GM10266 (cell line): ENCODE measurements at regions not wholly inside any gene's neighbourhood (a gene's known extent, or its start where the extent isn't known, plus 50 kb on each side); places are given as distances from the start of the nearest gene placed in this dataset.

ENCODE experiments used
- DNase-seq: peaks from one replicate; pipeline ENCODE4 v3.0.0; 2012; ENCODE audit errors: extremely low spot score
- TF ChIP-seq, protein P1 (sequence below): IDR thresholded peaks from 2 replicates; pipeline ENCODE4 v1.5.1; 2012; ENCODE audit warnings: mild to moderate bottlenecking, low read depth; ENCODE audit not compliant: control insufficient read depth, insufficient read depth; ENCODE audit errors: missing control alignments

DNA sequence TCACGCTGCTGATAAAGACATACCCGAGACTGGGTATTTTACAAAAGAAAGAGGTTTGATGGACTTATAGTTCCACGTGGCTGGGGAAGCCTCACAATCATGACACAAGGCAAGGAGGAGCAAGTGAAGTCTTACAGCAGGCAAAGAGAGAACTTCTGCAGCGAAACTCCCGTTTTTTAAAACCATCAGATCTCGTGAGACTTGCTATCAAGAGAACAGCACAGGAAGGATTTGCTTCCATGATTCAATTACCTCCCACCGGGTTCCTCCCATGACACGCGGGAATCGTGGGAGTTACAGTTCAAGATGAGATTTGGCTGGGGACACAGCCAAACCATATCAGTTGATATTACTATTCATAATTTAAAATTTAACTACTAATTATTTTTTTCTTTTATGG is 157.3 kb upstream of the ATXN1 start:
- TF ChIP-seq, protein P1, sequence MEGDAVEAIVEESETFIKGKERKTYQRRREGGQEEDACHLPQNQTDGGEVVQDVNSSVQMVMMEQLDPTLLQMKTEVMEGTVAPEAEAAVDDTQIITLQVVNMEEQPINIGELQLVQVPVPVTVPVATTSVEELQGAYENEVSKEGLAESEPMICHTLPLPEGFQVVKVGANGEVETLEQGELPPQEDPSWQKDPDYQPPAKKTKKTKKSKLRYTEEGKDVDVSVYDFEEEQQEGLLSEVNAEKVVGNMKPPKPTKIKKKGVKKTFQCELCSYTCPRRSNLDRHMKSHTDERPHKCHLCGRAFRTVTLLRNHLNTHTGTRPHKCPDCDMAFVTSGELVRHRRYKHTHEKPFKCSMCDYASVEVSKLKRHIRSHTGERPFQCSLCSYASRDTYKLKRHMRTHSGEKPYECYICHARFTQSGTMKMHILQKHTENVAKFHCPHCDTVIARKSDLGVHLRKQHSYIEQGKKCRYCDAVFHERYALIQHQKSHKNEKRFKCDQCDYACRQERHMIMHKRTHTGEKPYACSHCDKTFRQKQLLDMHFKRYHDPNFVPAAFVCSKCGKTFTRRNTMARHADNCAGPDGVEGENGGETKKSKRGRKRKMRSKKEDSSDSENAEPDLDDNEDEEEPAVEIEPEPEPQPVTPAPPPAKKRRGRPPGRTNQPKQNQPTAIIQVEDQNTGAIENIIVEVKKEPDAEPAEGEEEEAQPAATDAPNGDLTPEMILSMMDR = no peak
- no peak for DNase-seq

DNA sequence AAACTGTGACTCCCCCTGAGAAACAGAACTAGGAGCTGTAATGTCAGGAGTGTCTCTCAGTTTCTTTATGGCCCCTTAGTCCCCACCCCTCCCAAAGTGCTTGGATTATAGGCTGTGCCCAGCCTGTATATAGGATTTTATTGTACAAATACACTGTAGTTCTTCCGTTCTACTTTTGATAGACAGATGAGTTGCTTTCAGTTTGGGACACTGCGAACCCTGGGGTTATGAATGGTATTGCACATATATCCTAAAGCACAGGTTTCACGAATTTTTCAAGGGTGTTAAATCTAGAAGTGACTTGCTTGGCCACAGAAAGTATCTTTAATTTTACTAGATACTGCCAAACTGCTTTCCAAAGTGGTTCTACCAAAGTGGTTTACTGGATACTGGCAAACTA is 152.9 kb upstream of the ATXN1 start:
- TF ChIP-seq, protein P1 = no peak
- DNase-seq = no peak

DNA sequence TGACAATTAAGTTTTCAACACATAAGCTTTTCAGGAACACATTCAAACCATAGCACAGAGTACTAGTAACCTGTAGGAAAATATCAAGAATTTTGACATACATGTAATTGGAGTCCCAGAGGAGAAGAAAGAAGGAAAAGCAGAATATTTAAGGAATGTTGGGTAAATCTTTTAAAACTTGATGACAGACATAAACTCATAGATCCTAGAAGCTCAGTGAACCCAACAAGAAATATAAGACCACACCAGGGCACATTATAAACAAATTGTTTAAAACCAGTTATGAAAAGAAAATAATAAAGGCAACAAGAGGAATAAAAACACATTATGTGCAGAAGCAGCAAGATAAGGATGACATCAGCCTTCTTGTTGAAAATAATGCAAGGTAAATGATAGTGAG is 151.5 kb upstream of the ATXN1 start:
- DNase-seq = no peak

DNA sequence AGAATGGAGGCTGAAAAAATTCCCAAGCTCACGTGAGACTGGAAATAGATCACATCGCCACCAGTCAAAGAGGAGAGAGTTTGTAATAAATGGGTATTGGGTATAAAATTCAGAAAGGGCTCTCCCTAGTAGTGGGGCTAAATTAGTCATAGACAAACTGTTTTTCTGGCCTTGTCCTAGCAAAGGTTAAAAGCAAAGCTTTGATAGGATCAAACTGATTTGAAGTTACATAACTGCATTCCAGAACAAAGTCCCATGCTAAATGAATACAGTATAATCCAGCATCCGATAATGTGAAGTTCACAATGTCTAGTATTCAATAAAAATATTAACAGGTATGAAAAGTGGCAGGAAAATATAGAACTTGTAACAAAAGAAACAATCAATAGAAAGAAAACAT is 149.8 kb upstream of the ATXN1 start:
- no peak for DNase-seq
- TF ChIP-seq, protein P1 = no peak

More for the DNA sequence above, 151.5 kb upstream of the ATXN1 start:
- TF ChIP-seq, protein P1 = no peak

DNA sequence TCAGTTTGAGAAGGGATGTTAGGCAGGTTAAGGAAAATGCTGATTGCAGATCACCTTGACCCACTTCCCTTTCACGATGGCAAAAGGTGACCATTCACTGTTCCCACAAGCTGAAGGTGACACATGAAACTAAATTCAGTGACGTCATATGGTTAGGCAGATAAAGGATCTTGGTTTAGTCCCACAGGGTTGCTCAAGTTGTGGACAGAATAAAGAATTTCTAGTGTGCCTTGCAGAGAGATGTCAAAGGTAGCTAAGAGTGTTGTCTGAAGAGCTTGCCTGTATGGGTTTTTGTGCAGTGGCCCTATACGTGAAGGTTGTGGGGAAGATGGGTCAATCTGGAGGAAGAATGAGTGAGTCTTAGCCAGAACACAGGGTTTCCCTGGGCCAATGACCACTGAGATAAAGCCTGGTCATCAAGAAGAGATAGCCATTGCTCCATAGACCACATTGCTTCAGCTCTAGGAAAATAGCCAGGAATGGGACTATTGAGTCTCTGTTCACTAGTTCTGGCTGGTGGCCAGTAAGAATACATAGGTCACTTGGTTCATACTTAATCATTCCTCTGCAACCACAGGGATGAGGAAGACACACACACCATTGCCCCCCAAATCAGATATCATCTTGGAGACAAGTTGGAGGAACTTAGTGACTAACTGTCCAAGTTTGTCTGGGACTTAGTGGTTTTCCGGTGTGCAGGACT is 148.5 kb upstream of the ATXN1 start:
- DNase-seq = no peak
- TF ChIP-seq, protein P1 = no peak

DNA sequence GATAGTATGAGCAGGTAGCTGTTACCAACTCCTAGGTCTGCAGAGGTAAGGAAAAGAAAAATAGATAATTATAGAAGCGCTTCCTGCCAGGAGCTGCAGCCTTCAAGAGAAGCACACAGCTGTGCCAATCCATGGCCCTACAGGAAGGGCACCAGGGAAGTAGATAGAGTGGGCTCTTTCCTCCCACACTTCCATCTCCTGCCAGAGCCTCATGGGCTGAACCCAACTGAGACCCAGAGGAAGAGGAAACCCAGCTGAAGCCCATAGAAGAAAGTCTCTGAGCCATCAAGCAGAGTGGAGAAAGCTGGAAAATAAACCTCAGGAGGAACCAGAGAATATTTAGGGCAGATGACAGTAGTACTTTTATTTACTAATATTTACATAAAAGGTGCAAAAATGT is 146.7 kb upstream of the ATXN1 start:
- TF ChIP-seq, protein P1 = no peak
- no peak for DNase-seq

DNA sequence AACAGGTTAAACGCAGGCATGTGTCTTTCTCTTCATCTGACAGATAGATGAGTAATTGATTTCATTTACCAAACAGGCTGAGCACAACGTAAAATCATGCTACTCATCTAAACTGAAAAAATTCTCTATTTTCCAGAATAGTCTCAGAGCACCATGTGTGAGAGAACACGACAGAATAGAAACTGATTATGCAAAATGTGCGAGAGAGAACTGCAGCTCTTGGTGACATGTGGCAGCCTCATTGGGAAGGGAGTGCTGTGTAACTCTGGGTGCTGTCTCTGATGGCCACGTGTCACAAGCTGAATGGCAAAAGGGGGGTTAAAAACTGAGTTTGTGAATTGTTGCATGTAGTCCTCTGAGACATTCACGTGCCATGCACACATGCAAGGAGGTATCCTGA is 143.7 kb upstream of the ATXN1 start:
- TF ChIP-seq, protein P1 = no peak
- no peak for DNase-seq
